ENCODE measurements at regions not wholly inside any gene's neighbourhood (a gene's known extent, or its start where the extent isn't known, plus 50 kb on each side); places are given as distances from the start of the nearest gene placed in this dataset.
"Not testable (repeated sequence)": the region's sequence is repeated elsewhere in the genome, so short reads cannot be mapped to it uniquely, and the experiment has no call there.

- no peak for FAIRE-seq
Observed at GRCh38 chr11:115626414-115626813, 122.2 kb upstream of the CADM1 start.

DNA sequence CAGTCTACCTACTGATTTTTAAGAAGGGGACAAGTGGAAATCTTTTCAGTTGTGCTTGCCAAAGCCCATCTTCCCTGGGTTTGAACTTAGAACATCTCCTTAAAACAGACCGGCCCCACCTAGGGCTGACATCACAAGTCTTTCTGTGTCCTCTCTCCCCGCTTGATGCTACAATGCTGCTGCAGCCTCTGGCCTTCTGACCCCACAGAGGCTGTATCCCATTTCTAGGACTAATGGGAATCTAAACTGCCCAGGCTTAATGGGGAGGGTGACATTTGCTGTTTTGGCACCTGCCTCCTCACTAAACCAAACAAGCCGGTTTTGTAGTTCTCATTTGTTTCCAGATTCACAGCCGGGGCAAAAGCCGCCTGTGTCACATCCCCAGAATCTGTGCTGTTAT, 121.3 kb upstream of the CADM1 start:
- FAIRE-seq (no peak), DNase-seq (ENCODE audit: low spot score in 2 of 2) (no peak)

More at GRCh38 chr11:115626414-115626813, 122.2 kb upstream of the CADM1 start:
- DNase-seq (ENCODE audit: low spot score in 2 of 2), result no peak

GRCh38 chr11:115624065-115624464, 119.8 kb upstream of the CADM1 start:
- DNase-seq (ENCODE audit: low spot score in 2 of 2) (no peak), FAIRE-seq (no peak)

DNA sequence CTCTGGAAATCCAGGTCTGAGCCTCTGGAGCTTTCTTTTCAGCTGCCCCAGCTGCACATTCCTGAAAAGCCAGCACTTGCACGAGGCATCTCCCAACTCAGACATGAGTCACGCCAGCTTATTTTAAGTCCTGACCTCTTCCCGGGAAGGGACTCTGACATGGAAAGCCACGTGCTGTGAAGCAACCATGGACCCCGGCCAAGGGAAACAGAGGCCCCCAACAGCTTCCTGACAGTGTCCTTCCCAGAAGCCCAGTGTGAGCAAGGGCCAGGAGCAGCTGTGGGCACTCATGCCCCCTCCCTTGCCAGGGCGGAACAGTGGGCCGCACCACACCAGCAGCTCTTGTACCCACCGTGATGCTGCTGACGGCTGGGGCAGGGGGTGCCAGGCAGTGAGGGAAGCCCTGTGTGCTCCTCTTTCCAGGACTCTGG, 118.8 kb upstream of the CADM1 start:
- DNase-seq (ENCODE audit: low spot score in 2 of 2) (peak in 1 of 2 donors; percentile 39), FAIRE-seq (no peak)

DNA sequence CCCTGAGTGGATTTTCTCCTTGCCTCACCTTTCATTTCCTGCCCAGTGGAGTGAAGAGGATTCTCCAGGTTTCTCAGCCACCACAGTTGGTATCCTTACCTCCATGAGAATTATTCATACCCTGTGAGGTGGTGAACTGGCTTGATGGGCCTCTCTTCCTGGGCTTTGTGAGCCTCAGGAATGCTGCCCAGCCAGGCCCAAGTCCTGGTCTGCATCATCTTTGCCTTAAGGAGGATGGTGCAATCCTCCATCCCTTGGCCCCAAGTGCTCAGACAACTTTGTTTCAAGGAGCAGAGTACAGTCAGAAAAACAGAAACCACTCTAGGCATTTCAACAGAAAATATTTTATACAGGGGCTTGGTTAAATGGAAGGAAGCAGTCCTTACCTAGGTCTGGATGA, 114.2 kb upstream of the CADM1 start:
- no peak for DNase-seq (ENCODE audit: low spot score in 2 of 2)
- FAIRE-seq, result no peak

DNA sequence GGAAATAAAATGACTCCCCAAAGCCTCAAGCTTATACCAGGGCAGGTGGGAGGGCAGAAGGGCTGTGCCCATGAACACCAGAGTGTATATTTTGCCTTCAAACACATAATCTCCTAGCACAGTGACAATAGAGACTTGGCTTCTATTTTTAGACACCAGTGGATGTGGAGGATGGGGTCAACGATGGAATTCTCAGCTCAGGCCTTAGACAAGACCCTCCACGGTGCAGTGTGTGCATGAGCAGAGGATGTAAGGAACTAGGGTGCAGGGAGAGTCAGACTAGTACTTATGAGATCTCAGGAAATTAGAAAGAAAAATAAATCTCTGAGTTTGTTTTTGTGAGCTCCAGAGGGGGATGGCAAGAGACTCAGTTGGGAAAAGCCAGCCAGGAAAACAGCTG, 113.6 kb upstream of the CADM1 start:
- FAIRE-seq, result no peak

DNA sequence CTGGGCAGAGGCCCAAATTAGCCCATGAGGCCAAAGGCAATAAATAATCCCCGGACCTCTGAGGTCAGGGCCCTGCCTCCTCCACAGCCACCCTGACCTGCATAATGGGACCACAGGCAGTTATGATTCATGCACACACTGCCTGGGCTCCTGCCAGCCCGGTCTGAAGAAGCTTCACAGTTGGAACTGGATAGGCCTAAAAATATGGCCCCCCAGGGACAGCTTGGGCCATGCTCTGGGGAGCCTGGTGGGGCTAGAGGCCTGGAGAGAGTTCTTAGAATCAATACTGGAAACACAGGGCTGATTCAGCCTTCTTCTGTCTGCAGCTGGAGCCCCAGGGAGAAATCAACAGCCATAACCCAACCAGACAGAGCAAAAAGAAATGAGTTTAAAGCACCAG, 112.8 kb upstream of the CADM1 start:
- DNase-seq (ENCODE audit: low spot score in 2 of 2) (no peak), FAIRE-seq (no peak)

More for the DNA sequence above, 113.6 kb upstream of the CADM1 start:
- DNase-seq (ENCODE audit: low spot score in 2 of 2), result no peak

DNA sequence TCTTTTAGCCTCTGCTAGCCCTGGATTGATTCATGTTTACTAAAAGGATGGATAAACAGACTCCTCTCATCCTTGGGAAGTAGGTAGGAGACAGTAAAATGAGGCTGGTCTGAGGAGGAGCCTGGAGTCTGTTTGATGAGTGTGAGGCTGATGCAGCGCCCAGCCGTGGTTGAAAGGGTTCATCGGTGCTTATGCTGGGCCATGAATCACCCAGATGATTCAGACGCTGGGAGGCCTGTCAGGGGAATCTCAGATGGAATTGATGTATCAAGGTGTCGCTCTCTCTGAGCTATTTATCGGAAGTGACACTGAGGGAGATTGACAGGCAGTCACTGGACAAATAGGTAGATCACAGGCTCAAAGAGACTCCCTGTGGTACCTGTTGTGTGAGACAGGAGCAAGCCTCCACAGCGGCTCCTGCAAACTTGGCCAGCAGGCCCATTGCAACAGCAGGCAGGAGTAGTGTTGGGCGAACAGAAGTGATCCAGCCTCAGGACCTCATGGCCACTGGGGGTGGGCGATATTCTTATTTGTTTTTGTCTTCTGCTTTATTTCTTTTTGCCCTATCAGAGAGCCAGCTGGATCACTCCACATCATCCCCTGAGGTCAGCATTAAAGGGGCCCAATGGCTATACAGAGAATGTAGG, 109.9 kb upstream of the CADM1 start:
- no peak for DNase-seq (ENCODE audit: low spot score in 2 of 2)
- no peak for FAIRE-seq

- no peak for DNase-seq (ENCODE audit: low spot score in 2 of 2)
- no peak for FAIRE-seq
Observed at GRCh38 chr11:115613004-115613403, 108.8 kb upstream of the CADM1 start.

DNA sequence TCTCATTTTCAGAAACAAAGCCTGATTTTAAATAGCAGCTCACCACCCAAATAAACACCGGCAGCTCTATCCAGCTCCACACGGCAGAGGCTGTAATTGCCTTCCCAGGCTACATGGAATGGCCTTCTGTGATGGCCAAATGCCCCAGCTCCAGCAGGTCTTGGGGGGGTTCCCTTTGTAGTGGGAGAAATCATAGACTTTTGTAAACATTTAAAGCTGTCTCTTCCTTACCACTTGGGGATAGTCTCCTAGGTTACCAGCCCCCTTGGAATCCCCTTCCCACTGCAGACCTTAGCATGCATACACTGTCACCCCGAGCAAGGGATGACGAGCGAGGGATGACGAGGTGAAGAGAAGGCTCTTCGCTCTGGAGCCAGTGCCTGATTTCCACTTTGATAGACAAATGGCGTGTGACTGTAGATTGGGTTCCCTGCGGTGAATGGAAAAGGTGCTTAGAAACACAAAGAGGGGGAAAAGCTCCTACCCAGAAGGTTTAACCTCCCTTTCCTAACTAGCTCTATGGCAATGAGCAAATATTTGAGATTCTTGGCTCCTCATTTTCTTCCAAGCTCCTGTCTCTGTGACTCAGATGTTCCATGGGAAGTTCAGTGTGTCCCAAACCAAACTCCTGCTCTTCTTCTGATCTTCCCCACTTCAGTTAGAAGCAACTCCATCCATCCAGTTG, 108.0 kb upstream of the CADM1 start:
- no peak for DNase-seq (ENCODE audit: low spot score in 2 of 2)
- no peak for FAIRE-seq

DNA sequence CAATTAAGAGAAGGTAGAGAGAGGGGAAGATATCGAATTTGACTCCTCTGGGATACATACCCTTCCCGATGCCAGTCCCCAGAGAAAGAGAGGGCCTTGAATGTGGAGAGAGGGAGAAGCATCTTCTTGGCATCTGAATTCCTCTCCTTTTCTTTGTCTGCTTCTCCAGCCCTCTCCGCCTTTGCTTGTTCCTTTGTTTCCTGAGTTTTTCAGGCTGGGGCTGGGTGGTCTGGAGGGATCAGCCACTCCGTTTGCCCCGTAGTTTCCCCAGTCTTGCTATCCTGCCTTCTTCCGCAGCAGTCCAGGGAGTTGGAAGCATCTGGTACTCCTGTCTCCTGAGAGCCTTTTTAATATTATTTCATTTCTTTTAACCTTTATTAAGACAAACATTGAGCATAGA, 107.1 kb upstream of the CADM1 start:
- DNase-seq (ENCODE audit: low spot score in 2 of 2), result no peak
- FAIRE-seq, result no peak

DNA sequence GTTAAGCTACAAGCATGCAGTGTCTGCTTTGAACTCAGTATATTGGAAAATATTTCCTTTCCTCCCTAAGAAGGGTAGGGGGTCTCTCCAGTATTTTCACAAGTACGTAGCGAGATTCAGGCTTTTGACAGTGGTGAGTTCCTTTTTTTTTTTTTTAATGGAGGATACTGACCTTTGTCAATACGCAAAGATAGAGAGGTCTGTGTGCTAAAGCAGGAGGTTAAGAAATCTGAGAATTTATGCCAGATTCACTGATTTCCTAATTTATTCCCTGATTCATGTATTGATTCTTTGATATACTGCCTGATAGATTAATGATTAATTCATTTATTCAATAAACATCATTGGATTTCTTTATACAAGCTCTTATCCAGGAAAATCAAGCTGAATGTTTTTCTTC, 106.7 kb upstream of the CADM1 start:
- DNase-seq (ENCODE audit: low spot score in 2 of 2) (no peak), FAIRE-seq (no peak)

DNA sequence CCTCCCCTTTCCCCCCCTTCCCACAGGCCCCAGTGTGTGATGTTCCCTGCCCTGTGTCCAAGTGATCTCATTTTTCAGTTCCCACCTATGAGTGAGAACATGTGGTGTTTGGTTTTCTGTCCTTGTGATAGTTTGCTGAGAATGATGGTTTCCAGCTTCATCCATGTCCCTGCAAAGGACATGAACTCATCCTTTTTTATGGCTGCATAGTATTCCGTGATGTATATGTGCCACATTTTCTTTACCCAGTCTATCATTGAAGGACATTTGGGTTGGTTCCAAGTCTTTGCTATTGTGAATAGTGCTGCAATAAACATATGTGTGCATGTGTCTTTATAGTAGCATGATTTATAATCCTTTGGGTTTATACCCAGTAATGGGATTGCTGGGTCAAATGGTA, 106.0 kb upstream of the CADM1 start:
- DNase-seq (ENCODE audit: low spot score in 2 of 2); FAIRE-seq: not testable (repeated sequence)

DNA sequence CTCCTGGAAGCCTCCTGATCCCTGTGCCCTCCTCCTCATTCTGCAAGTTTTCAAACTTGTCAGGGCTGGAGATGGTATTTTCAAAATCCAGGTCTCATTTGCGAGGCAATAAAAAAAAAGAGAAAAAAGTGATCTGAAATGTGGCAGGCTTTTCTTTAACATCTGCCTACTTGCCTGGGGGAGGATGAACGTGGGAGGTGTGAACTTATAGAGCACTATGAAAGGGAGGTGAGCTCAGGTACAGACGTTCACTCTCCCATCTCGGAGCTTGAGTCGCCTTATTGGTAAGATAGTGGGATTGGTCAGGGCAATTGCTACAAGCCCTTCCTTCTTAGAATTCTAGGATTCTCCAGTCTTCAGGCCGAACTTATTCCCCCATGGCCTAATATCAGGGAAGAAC, 104.8 kb upstream of the CADM1 start:
- no peak for DNase-seq (ENCODE audit: low spot score in 2 of 2)
- FAIRE-seq, result no peak

DNA sequence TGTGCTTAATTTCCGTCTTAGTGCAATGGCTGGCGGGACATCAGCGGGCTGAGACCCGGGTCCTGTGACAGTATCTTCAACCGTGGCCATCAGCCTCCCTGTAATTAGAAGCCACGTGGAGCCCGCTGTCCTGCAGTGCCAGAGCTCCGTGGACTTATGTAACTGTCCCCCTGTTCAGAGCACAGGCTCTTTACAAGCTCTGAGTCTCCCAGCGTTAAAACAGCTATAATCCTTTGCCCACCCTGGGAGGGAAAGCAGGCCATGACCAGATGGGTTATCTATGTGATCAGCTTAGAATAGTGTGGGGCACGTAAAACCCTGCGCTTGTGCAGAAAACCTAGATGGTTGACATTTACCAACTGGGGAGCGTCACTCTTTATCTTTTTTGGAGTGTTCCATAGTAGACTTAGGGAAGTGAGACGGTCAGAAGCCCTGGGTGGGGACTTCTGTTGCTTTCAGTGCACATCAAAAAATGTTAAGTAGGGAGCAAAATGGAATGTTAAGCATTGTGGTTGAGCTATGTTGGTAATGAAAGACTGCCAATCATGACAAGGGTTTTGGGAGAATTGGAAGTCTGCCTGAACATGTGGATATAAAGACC, 103.5 kb upstream of the CADM1 start:
- DNase-seq (ENCODE audit: low spot score in 2 of 2) (no peak), FAIRE-seq (no peak)

GRCh38 chr11:115606498-115607220, 102.4 kb upstream of the CADM1 start:
- no peak for FAIRE-seq
- DNase-seq (ENCODE audit: low spot score in 2 of 2), result no peak

- FAIRE-seq, result no peak
Observed at GRCh38 chr11:115605871-115606497, 101.8 kb upstream of the CADM1 start.

GRCh38 chr11:115605397-115605796, 101.2 kb upstream of the CADM1 start:
- DNase-seq (ENCODE audit: low spot score in 2 of 2); FAIRE-seq: not testable (repeated sequence)

More at GRCh38 chr11:115605871-115606497, 101.8 kb upstream of the CADM1 start:
- no peak for DNase-seq (ENCODE audit: low spot score in 2 of 2)

GRCh38 chr11:115599125-115599524, 94.9 kb upstream of the CADM1 start:
- FAIRE-seq, result no peak
- no peak for DNase-seq (ENCODE audit: low spot score in 2 of 2)

- FAIRE-seq (no peak), DNase-seq (ENCODE audit: low spot score in 2 of 2) (no peak)
Observed at GRCh38 chr11:115598257-115598901, 94.2 kb upstream of the CADM1 start.

Measured in frontal cortex (tissue), 3 donors.